Large intestine (tissue), 3 donors: ENCODE measurements at regions not wholly inside any gene's neighbourhood (a gene's known extent, or its start where the extent isn't known, plus 50 kb on each side); places are given as distances from the start of the nearest gene placed in this dataset.

Source experiments
- DNase-seq, 2 donors: peaks; one replicate each; pipeline versions ENCODE4 v3.0.0 to v3.0.0-alpha.2; 2013
- H3K27ac ChIP-seq: one replicate; pipeline ENCODE4 v1.5.1; 2013; ENCODE audit warnings: low read length
- H3K27me3 ChIP-seq: 2 replicates; pipeline ENCODE4 v1.6.1; 2013; ENCODE audit warnings: low read length; ENCODE audit not compliant: control insufficient read depth, insufficient read depth
- H3K36me3 ChIP-seq: 2 replicates; pipeline ENCODE4 v1.6.1; 2013; ENCODE audit warnings: low read length; ENCODE audit not compliant: control insufficient read depth, insufficient read depth
- H3K4me1 ChIP-seq: one replicate; pipeline ENCODE4 v1.6.1; 2013; ENCODE audit warnings: low read length; ENCODE audit not compliant: control insufficient read depth, insufficient read depth
- H3K4me3 ChIP-seq: one replicate; pipeline ENCODE4 v1.5.1; 2013; ENCODE audit warnings: low read length
- H3K9me3 ChIP-seq: one replicate; pipeline ENCODE4 v1.6.1; 2013; ENCODE audit warnings: mild to moderate bottlenecking, low read depth, low read length, moderate library complexity; ENCODE audit not compliant: control insufficient read depth
- WGBS: methylation state at CpG from one replicate; pipeline ENCODE4 v1.1.5; 2013; ENCODE audit warnings: low lambda C conversion rate; ENCODE audit not compliant: insufficient coverage; 5-methylcytosine and 5-hydroxymethylcytosine counted together

DNA sequence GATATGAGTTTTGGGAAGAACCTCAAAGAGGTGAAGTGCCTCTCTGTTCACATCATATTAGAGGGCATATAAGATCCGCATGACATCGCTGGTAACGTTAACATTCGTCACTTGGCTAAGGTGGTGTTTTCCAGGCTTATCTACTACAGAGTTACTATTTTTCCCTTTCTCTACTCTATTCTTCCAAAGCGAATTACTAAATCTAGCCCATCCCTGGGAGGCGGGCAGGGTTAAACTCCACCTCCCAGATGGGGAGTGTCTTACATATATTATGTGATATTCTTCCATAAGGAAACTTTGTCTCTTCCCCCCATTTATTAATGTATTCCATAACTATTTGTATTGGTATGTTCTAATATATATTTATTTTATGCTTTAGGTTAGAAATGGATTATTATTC, 293.9 kb downstream of the CYRIA start:
- WGBS = 92% methylated on average over 4 of the region's 6 CpGs

DNA sequence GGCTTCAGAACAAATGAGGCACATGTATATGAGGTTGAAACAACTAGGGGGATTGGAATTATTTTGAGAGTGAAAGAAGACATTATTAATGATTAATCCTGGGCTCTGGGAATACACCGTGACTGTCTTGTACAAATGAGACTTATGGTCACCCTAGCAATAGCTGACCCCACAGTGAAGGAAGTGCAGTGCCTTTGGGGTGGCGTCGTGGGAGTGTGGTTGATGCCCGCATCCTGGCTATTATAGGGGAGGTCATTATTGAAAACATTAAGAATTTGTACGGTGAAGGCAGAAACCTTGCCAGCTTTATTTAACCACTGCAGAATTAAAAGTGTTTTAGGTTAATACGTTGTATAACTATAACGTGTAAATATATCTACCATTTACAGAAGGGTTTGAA, 296.7 kb downstream of the CYRIA start:
- H3K27me3 ChIP-seq = no peaks in the 10 kb centered on the region
- H3K36me3 ChIP-seq = no peaks in the 10 kb centered on the region
- DNase-seq = no peak
- H3K4me1 ChIP-seq = no peaks in the 10 kb centered on the region
- no peak overlapping the region for H3K27ac ChIP-seq
- WGBS = no CpG with 5 or more reads among the region's 7 CpGs
- H3K4me3 ChIP-seq = no peak overlapping the region
- H3K9me3 ChIP-seq = no peaks in the 10 kb centered on the region

More for the DNA sequence above, 293.9 kb downstream of the CYRIA start:
- Histone ChIP-seq H3K9me3 (no peaks in the 10 kb centered on the region), H3K27me3 (no peaks in the 10 kb centered on the region), H3K36me3 (no peaks in the 10 kb centered on the region), H3K4me3 (no peak overlapping the region), H3K27ac (no peak overlapping the region), H3K4me1 (no peaks in the 10 kb centered on the region)
- no peak for DNase-seq

DNA sequence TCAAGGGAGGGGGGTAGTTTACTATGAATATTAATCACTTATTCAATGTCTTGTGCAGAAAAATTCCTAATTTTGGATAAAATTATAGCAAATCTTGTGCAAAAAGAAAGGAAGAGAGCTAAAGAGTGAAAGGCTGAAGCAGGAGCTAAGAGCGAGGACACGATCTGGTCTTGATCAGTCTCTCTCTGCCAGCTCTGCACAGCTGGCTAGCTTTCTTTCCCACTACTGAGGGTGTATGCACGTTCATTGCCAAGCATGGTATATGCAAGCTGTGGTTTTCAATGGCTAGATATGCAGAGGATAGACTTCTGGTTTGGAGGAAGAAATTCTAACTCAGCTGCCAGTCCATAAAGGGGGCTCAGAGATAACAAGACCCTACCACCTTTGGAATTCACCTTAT, 297.3 kb downstream of the CYRIA start:
- DNase-seq = no peak
- Histone ChIP-seq H3K27ac (no peak overlapping the region), H3K36me3 (no peaks in the 10 kb centered on the region), H3K4me3 (no peak overlapping the region), H3K4me1 (no peaks in the 10 kb centered on the region), H3K27me3 (no peaks in the 10 kb centered on the region), H3K9me3 (no peaks in the 10 kb centered on the region)
- WGBS = 100% methylated on average over 2 of the region's 3 CpGs

DNA sequence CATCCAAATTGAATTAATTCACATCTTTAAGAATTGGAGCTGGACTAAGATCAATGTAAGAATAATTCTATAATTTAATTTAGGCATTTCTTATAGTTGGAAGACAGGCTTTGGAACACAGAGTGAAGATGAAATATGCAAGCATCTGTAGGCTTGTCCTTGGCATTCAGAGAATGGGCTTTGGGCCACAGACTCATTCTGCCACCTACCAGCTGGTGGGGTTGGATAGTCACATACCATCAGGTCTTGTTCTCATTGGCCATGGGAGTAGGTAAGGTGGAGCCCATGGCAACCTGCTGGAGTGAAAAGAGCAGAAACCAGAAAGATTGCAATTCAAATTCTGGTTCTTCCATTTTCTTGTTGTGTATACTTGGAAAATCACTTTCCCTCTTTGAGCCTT, 300.3 kb downstream of the CYRIA start:
- Histone ChIP-seq H3K36me3 (no peaks in the 10 kb centered on the region), H3K4me1 (no peaks in the 10 kb centered on the region), H3K4me3 (no peak overlapping the region), H3K9me3 (no peaks in the 10 kb centered on the region), H3K27ac (no peak overlapping the region), H3K27me3 (no peaks in the 10 kb centered on the region)
- DNase-seq = no peak

DNA sequence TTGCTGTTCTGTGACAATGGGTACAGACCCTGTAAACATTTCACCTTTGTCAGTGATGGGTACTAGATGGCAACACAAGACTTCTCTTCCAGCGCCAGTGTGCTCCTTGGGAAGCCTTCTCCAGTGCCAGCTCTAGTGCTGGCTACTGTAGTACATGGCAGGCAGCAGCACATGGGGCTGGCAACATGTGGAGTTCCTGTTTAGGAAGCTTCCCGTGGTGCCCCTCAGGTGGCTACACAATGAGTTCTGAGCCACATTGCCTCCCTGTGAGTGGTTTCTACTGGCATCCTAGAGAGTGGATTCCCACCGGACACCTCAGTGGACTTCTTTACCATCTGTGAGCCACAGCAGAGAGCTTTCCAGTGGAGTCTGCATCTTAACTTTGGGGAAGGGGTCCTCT, 302.1 kb downstream of the CYRIA start:
- WGBS = no CpG with 5 or more reads among the region's 3 CpGs
- Histone ChIP-seq H3K27ac (no peak overlapping the region), H3K4me3 (no peak overlapping the region), H3K4me1 (no peaks in the 10 kb centered on the region), H3K27me3 (no peaks in the 10 kb centered on the region), H3K9me3 (no peaks in the 10 kb centered on the region), H3K36me3 (no peaks in the 10 kb centered on the region)
- DNase-seq = no peak

DNA sequence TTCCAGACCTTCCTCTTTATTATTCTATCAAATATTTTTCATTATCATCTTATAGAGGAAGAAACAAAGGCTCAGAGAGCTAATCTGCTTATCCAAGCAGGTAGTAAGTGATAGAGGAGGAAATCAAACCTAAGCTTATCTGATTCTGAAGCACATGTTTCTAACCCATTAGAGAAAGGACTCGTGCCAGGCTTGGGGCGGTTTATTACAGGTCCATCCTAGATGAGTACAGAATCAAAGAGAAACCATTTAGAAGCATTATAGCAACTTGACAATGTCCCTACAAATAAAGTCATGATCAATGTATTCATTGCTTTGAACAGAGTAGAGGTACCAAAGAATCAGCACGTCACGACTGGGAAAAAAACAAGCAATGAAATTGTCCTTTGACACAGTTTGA, 303.0 kb downstream of the CYRIA start:
- no CpG with 5 or more reads among the region's 4 CpGs for WGBS
- H3K27me3 ChIP-seq = no peaks in the 10 kb centered on the region
- no peak for DNase-seq
- H3K36me3 ChIP-seq = no peaks in the 10 kb centered on the region
- no peak overlapping the region for H3K27ac ChIP-seq
- H3K4me1 ChIP-seq = no peaks in the 10 kb centered on the region
- no peaks in the 10 kb centered on the region for H3K9me3 ChIP-seq
- no peak overlapping the region for H3K4me3 ChIP-seq

DNA sequence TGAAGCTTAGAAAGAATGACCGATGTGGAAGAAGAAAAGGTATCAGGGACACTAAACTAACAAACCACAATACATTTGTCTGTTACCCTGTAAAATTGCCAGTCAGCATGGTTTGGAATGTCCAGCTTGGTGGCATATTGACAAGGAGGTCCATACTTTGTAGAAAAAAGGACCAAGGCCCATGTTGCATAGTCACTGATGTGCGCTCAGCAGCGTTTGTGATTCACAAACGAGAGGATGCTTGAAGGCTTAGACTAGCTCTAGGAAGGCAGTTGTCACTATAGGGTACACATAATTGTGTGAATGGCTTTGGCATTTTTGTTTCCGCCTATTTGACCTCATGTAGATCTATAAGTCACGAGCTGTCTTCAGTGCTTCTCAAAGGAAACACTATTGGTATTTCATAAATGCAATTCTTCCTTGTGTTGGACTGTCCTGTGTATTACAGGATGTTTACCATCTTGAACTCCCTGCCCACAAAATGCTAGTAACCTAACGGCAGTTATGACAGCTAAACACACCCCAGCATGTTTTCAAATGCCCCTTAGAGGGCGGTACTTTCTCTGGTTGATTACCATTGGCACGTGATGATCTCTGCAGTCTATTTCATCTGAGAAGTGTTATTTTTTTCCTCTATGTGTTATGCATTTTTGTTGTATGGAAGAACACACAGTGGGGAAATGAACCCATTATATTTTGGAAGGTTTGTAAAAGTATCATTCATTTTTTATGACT, 304.2 kb downstream of the CYRIA start:
- Histone ChIP-seq H3K9me3 (peaks cover 7% of the 10 kb centered on the region), H3K36me3 (no peaks in the 10 kb centered on the region), H3K27ac (no peak overlapping the region), H3K27me3 (no peaks in the 10 kb centered on the region), H3K4me1 (no peaks in the 10 kb centered on the region), H3K4me3 (no peak overlapping the region)
- 100% methylated on average over 1 of the region's 9 CpGs for WGBS
- DNase-seq = no peak

DNA sequence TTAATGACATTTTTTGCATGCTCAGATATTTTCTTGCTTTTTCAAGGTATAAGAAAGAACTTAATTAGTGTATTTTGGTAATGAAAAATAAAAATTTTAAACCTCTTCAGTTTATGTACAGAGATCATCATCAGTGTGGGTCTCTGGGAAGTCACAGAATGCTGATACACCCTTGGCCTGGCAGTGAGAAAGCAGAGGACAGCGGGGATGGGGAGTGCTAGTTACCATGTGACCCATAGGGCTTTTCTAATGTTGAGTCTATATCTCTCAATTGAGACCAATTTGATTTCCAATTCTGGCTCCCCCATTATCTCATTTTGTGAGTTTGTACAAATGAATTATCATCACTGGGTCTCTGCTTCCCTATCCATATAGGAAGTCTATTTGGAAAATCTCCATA, 305.7 kb downstream of the CYRIA start:
- H3K4me3 ChIP-seq = no peak overlapping the region
- no peak overlapping the region for H3K27ac ChIP-seq
- H3K4me1 ChIP-seq = no peaks in the 10 kb centered on the region
- WGBS = no CpG with 5 or more reads among the region's 1 CpG
- no peak for DNase-seq
- peaks cover 8% of the 10 kb centered on the region for H3K9me3 ChIP-seq
- H3K27me3 ChIP-seq = no peaks in the 10 kb centered on the region
- no peaks in the 10 kb centered on the region for H3K36me3 ChIP-seq

DNA sequence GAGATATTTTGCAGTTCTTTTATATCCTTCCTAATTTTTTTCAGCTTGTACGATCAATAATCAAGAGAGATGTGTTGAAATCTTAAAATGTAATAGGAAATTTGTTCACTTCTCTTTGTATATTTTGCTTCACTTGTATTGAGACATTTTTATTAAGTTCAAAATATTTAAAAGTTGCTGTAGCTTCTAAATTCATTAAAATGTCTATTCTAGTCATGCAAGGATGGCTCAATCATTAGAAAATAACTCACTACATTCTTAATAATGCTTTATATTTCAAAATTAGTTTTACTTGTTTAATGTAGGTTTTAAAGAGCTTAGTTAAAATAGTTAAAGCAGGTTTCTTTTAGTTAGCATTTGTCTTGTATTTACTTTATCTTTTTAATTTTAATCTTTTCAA, 308.4 kb downstream of the CYRIA start:
- Histone ChIP-seq H3K4me1 (no peaks in the 10 kb centered on the region), H3K27ac (no peak overlapping the region), H3K4me3 (no peak overlapping the region), H3K36me3 (no peaks in the 10 kb centered on the region), H3K27me3 (no peaks in the 10 kb centered on the region), H3K9me3 (peaks cover 8% of the 10 kb centered on the region)
- 100% methylated on average over 1 of the region's 1 CpG for WGBS
- no peak for DNase-seq

DNA sequence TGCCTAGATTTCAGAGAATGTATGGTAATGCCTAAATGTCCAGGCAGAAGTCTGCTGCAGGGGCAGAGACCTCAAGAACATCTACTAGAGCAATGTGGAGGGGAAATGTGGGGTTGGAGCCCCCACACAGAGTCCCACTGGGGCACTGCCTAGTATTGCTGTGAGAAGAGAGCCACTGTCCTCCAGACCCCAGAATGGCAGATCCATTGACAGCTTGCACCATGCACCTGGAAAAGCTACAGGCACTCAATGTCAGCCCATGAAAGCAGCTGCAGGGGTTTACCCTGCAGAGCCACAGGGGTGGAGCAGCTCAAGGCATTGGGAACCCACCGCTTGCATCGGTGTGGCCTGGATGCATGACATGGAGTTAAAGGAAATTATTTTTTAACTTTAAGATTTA, 314.1 kb downstream of the CYRIA start:
- H3K9me3 ChIP-seq = peaks cover 6% of the 10 kb centered on the region
- no peak overlapping the region for H3K27ac ChIP-seq
- DNase-seq = no peak
- no peaks in the 10 kb centered on the region for H3K27me3 ChIP-seq
- no CpG with 5 or more reads among the region's 2 CpGs for WGBS
- H3K36me3 ChIP-seq = no peaks in the 10 kb centered on the region
- no peak overlapping the region for H3K4me3 ChIP-seq
- no peaks in the 10 kb centered on the region for H3K4me1 ChIP-seq

DNA sequence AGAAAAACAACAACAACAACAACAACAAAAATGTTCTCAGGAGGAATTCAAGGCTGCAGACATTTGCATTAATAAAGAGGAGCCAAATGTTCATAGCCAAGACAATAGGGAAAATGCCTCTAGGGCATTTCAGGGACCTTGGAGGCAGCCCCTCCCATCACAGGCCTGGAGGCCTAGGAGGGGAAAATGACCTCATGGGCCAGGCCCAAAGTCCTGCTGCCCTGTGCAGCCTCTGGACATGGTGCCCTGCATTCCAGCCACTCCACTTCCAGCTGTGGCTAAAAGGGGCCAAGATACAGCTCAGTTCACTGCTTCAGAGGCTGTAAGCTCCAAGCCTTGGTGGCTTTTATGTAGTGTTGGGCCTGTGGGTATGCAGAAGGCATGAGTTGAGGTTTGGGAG, 314.5 kb downstream of the CYRIA start:
- no peaks in the 10 kb centered on the region for H3K27me3 ChIP-seq
- no peak for DNase-seq
- no peaks in the 10 kb centered on the region for H3K36me3 ChIP-seq
- no peaks in the 10 kb centered on the region for H3K4me1 ChIP-seq
- H3K4me3 ChIP-seq = no peak overlapping the region
- H3K9me3 ChIP-seq = peaks cover 5% of the 10 kb centered on the region
- H3K27ac ChIP-seq = no peak overlapping the region
